ENCODE measurements at regions not wholly inside any gene's neighbourhood (a gene's known extent, or its start where the extent isn't known, plus 50 kb on each side); places are given as distances from the start of the nearest gene placed in this dataset.
A peak's percentile ranks its signal among the peaks of the same experiment; 100 is the strongest.

DNA sequence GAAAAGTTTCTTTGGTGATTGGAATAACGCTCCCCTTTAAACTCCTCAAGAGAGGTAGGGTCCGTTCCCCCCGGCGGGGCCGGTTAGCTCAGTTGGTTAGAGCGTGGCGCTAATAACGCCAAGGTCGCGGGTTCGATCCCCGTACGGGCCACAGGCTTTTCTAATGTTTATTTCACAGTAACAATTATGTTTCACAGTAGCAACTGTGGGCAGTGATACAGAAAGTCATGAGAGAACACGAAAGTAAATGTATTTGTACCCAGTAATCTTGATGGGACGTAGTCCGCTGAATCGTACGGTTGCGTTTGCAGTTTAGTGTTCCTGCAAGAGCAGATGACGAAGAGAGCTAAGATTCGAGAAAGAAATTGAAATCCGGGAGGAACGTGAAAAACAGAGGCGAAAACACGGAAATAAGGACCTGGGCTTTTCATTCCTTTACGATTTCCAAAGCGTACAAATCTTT lies 505.5 kb downstream of the PRIM2 start:
- Histone ChIP-seq H4K91ac (replicated peaks; ENCODE audit: insufficient read length, low read length) (no peak overlapping the region), H2AFZ (ENCODE audit: low read length) (no peak overlapping the region), H3K56ac (replicated peaks; ENCODE audit: insufficient read length, low read depth, low read length) (no peak overlapping the region), H2BK120ac (replicated peaks; ENCODE audit: low read depth, low read length) (no peak overlapping the region), H3K4ac (replicated peaks; ENCODE audit: insufficient read length, low read depth, low read length) (no peak overlapping the region), H3K14ac (ENCODE audit: insufficient read length) (no peak overlapping the region), H3K18ac (ENCODE audit: extremely low read depth, low read length) (no peak overlapping the region), H4K20me1 (replicated peaks in 1 of 2; ENCODE audit: control insufficient read depth in 1 of 2, insufficient read depth in 2 of 2, low read length in 2 of 2) (no peaks in the 10 kb centered on the region), H3K36me3 (ENCODE audit: control insufficient read depth in 2 of 4, insufficient read depth in 4 of 4, low read length in 3 of 4) (no peaks in the 10 kb centered on the region), H3K23ac (ENCODE audit: insufficient read length) (no peak overlapping the region), H2BK15ac (ENCODE audit: low read length) (no peak overlapping the region), H3K27ac (ENCODE audit: low read depth, low read length) (no peak overlapping the region), H3K4me1 (replicated peaks in 1 of 4; ENCODE audit: control insufficient read depth in 3 of 4, insufficient read depth in 4 of 4, low read length in 3 of 4) (no peaks in the 10 kb centered on the region), H2BK20ac (ENCODE audit: low read length) (no peak overlapping the region), H3K4me3 (ENCODE audit: extremely low read depth in 1 of 4, insufficient read depth in 2 of 4, low read depth in 3 of 4, low read length in 4 of 4) (peak overlapping the region in 3 of 4 experiments; percentile 24 to 49 (median 47); a peak in 6 of 8 replicates), H2AK5ac (ENCODE audit: low read depth, low read length) (no peak overlapping the region), H4K5ac (ENCODE audit: insufficient read length, low read depth, low read length) (no peak overlapping the region), H2BK5ac (ENCODE audit: low read depth, low read length) (no peak overlapping the region), H3K79me2 (ENCODE audit: control insufficient read depth in 1 of 2, insufficient read depth in 2 of 2, low read length in 2 of 2) (no peaks in the 10 kb centered on the region), H2BK12ac (ENCODE audit: low read depth, low read length) (no peak overlapping the region), H3K9me3 (ENCODE audit: insufficient read depth in 2 of 2, low read depth in 1 of 2, low read length in 1 of 2) (peaks cover 0 to 5% of the 10 kb centered on the region in 2 experiments; a peak in 1 of 4 replicates), H3K79me1 (ENCODE audit: low read depth, low read length) (no peaks in the 10 kb centered on the region), H3K9ac (replicated peaks in 1 of 4; ENCODE audit: extremely low read depth in 1 of 4, low read depth in 3 of 4, low read length in 3 of 4) (no peak overlapping the region), H3K4me2 (ENCODE audit: insufficient read depth in 1 of 2, low read depth in 2 of 2, low read length in 2 of 2) (peak overlapping the region; percentile 29 to 57), H3K23me2 (ENCODE audit: low read depth, low read length) (no peaks in the 10 kb centered on the region), H3K27me3 (replicated peaks in 1 of 4; ENCODE audit: control insufficient read depth in 3 of 4, extremely low read depth in 1 of 4, insufficient read depth in 3 of 4, low read length in 3 of 4) (peaks cover 0 to 1% (median 0%) of the 10 kb centered on the region in 4 experiments; a peak in 2 of 7 replicates), H4K8ac (ENCODE audit: extremely low read depth, insufficient read depth, low read length) (no peak overlapping the region)
- ChIA-PET CTCF (ENCODE audit: partially characterized antibody) (no interaction called here), POLR2A (ENCODE audit: partially characterized antibody) (no interaction called here)
- WGBS, 2 experiments (ENCODE audit: extremely low coverage in 1 of 2, insufficient coverage in 1 of 2, insufficient read length in 1 of 2, insufficient replicate concordance in 2 of 2, low coverage in 1 of 2, low lambda C conversion rate in 2 of 2, missing lambda C conversion rate in 1 of 2), result 38% methylated on average over 27 of the region's 27 CpGs; no CpG with 5 or more reads in 1 of the 2 experiments
- FAIRE-seq (no peak), DNase-seq (ENCODE audit: low read depth in 1 of 2, low spot score in 2 of 2) (peak; percentile 39 to 90)
- TF ChIP-seq HDAC2 (IDR thresholded peaks at IDR 0.05; ENCODE audit: borderline replicate concordance in 1 of 2, low read depth in 2 of 2, low read length in 2 of 2), result peak in 1 of 2 experiments; percentile 53; a peak in 1 of 4 replicates
